Activated T-cell treated with anti-CD3 and anti-CD28 coated beads, Interleukin-2, amount 50 U/mL, for 48 hours (primary cell): ENCODE measurements at regions not wholly inside any gene's neighbourhood (a gene's known extent, or its start where the extent isn't known, plus 50 kb on each side); places are given as distances from the start of the nearest gene placed in this dataset.

Experiments used
- DNase-seq, 2 experiments: peaks; one replicate each; pipeline ENCODE4 v3.0.0-alpha.2; 2020

DNA sequence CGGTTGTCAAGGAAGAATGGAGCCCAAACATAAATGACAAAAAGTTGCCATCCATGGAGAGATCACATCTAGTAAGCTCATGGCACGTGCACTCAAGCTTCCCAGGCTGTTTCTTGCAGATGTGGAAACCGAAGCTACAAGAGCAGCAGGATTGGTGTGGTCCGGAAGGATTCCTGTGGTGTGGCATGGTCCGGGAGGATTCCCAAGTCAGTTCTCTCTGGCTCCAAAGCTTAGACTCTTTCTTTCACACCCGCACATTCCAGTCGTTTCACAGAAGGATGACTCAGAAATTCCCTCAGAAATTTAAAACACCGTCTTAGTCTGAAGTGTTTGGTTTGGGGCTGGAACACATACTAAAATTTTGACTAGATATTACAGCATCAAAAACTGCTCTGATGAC is 78.0 kb upstream of the DRD2 start:
- no peak for DNase-seq

DNA sequence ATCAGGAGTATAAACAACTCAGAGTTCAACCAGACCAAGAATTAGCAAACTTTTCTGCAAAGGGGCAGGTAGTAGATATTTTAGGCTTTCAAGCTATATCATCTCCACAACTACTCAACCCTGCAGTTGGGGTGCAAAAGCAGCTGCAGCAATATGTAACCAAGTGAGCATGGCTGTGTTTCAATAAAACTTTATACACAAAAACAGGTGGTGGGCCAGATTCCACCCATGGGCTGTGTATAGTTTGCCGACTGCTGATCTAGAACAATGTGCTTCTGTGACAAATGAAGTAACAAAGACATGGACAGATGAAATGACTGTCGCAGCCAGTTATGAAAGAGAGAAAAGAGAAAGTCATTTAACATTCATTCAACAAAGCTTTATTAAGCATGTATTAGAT is 77.1 kb upstream of the DRD2 start:
- DNase-seq = no peak

DNA sequence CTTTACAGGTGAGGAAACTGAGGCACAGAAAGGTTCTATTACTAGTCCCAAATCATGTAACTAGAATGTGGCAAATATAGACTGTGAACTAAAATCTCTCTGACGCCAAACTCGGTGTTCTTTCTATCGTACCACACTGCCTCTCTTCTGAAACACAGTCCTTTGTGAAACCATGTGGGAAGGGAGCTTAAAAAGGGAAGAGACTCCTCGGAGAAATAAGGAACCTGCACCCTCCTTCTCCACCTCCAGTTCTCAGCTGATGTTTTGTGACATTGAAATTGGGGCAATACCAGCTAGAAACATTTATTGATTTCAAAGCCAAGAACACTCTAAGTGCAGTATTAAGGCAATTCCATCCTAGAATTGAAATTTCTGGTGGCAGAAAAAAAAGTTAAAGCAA is 76.4 kb upstream of the DRD2 start:
- no peak for DNase-seq

DNA sequence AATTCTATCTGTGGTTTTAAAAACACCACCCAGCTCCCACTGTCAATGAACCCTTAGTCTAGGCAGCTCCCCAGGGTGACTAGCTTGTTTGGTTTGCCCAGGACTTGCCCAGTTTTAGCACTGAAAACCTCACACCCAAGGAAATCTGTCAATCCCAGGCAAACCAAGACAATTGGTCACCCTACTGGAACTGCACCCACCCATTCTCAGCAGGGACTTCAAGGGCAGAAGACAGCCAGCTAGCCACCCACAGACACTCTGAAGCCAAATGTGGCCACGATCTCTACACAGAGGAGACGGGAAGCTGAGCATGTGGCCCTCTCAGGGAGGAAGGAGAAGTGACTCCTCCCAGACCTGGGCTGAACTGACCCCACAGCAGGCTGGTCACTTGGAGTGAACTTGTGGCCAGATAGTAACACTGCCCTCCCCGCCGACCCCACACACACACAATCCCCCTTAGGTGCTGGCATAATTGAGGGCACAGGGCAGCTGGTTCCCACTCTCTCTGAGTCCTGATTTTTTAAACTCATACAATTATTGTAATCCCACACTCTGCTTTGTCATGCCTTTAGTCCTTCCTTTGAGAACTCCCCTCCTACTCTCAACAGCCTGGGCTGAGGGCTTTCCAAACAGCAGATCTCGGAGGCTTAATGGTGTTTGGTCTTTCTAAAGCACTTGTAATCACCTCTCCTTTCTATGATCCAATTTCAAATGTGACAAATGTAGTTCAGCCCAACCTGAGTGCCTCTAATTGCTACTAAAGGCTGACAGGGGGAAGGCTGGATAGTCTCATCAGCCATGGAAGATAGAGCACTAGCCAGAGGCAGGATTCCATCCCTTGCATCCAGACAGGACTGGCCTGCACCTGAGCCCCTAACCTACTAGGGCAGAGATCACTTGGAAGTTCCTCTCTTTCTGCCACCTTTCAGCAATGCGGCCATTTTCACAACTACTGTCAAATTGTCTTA is 74.7 kb upstream of the DRD2 start:
- no peak for DNase-seq

DNA sequence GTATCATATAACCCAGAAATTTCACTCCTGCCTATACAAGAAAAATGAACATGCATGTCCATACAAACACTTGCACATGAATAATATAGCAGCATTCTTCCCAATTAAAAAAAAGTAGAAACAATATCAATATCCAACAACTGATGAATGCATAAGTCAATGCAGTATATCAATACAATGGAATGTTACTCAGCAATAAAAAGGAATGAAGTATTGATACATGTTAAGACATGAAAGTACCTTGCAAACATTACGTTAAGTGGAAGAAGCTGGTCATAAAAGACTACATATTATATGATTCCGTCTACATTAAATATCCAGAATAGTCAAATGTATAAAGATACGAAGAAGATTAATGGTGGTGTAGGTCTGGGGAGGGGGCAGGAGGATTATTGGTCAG is 73.9 kb upstream of the DRD2 start:
- no peak for DNase-seq

DNA sequence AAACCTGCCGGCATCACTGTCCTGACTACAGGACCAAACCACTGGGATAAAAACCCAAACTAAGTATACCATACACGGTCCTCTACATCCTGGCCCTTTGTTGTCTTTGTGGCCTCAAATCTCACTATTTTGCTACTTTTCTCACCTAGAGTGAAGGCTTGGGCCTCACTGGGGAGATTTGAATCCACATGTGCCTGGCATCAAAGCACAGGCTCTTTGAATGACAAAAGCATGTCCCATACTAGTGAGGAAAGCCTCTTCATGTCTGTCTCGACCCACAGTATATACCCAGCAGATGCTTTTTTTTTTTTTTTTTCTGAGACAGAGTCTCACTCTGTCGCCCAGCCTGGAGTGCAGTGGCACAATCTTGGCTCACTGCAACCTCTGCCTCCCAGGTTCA is 72.5 kb upstream of the DRD2 start:
- DNase-seq = no peak

DNA sequence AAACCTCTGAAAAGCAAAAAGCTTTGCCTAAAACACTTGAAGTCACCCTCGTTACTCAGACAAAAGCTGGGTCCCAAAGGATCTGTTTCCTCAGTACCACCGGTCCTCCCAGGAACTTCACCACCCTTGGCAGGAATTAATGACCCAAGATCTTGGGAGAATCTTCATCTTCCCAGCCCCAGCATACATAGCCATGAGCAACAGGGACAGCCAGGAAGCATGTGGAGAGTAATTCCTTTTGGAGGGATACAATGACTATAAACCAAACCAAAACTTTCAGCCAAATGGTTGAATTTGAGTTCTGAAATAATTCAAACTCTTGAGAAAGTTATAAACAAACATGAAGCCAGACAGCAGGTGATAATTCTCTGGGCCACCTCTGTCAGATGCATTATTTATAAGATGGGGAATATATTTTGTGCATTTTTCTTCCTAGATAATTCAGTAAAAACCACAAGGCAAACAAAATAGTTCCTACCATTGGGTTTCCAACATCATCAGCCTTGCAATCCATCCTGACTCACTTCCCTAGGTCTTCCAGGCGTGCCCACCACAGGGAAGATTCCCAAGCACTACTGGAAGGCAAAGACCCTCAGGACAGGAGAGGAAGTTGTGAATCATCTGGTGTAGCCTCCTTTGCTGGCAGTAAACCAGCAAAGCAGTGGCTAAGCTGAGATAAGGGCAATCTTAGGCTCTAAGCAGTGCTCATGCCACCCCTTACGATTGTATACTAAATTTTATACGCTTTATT is 71.7 kb upstream of the DRD2 start:
- no peak for DNase-seq

DNA sequence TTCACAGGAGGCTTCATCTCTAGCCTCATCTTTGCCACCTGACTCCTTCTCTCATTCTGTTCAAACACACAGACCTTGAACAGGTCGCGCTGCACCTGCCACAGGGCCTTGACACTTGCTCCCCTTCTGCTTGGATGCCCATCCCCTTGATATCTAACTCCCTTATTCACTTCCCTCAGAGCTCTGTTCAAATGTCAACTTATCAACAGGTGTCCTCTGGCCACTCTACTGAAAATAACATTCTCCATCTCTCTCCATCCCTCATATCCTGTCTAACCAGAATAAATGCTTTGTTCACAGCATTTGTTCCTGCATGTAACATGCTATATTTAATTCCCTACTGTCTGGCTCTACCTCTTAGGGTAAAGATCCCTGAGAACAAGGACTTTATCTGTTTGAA is 67.2 kb upstream of the DRD2 start:
- no peak for DNase-seq

DNA sequence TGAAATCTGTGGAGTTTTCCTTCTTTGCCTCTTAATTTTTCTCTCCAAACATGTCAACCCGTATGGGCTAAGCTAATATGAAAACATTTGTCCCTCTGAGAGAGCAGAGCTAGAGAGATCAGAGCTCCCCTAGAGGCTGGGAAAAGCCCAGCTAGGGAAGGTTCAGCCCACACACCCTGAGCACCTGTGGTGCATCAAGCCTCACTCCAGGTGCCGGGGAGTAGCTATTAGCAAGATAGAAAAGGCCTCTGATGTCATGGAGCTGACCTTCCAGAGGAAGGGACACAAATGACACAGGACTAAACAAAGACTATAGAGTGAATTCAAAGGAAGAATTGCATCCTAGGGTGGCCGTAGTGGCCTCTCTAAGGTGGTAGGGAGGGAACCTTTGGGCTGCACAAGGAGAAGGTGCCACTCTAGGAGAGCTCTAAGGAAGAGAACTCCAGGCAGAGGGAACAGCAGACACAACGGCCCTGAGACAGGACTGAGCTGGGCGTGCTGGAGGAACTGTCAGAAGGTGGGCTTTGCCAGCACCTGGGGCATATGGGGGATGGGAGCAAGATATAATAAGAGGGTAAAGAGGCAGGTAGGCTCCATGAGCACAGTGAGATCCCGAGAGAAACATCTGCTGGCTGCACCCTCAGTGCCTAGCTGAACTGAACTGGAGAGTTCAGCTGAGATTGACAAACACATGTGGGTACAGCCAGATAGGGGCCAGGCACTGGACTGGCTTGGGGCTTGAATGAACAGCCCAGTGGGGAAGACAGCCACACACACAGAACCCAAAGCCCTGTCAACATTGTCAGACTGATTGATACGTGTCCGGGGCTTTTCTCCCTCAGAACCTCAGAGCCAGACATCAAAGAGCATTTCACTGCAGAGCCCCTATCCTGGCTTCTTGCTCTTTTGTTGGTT is 65.5 kb upstream of the DRD2 start:
- no peak for DNase-seq

DNA sequence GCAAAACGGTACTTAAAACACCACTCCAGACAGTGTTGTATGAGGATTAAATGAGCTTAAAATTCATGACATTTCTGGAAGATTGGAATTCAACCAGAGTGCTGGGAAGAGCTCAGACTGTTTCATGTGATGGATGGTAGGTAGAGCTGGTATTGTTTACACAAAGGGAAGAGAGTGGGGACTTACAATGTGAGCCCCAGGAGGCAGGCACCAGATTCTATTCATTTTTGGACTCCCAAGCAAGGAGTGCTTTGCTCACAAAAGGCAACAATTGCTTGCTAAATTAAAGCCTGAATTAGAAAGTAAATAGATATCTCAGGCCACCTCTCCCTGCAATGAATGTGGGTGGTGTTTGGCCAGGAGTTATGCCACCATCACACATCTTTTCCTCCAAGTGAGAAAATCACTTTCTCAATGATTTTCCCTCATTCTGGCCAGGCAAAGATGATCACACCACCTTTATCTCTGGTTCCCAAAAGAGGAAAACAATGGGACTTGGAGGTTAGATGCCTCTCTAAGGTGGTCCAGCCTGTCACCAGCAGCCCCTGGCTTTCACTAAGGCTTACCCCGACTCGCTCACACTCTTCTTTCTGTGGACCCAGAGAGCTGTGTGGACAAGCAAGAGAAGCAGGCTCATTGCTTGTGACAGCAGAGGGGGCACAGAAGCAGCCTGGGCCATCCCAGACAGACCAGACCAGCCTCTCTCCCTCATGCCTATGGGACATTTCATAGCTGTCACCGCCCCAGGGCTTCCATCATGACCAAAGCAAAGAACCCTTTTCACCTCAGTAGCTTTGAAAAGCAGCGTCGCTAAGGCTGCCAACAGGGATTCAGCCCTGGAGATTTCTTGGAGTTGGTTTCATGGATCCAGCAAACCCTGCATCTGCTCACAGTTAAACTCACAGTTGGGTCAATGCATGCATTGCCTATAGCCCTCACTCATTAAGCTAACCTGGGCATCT is 63.5 kb upstream of the DRD2 start:
- DNase-seq = no peak

DNA sequence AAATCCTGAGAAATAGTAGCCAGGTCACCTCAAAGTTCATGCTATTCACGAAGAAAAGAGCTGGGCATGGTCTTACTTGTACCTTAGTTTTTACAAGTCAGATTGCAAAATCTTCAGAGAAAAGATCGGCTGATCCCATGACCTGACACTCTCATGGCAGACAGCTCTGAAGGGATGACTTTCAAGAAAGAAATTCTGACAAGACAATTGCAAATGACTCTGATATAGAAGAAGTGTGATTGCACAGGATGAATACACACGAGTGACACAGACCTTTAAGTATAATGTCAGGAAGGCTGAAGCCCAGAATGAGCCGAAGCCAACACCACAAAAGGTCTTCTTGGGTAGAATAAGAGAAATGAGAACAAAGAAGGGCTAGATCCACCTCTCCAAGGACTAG is 59.4 kb upstream of the DRD2 start:
- DNase-seq = no peak

DNA sequence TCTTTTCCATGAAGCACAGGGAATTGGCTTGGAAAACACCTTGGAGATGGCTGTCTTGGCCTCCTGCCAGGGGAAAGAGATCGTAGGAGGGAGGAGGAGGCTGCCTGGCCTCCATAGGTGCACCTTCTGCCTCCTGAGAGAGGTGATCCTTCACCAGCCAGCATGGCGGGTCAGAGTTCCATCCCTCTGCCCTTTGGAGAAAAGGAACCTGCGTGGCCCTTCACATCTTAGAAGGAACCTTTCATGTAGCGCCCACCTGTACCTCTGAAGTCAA is 58.2 kb upstream of the DRD2 start:
- no peak for DNase-seq

DNA sequence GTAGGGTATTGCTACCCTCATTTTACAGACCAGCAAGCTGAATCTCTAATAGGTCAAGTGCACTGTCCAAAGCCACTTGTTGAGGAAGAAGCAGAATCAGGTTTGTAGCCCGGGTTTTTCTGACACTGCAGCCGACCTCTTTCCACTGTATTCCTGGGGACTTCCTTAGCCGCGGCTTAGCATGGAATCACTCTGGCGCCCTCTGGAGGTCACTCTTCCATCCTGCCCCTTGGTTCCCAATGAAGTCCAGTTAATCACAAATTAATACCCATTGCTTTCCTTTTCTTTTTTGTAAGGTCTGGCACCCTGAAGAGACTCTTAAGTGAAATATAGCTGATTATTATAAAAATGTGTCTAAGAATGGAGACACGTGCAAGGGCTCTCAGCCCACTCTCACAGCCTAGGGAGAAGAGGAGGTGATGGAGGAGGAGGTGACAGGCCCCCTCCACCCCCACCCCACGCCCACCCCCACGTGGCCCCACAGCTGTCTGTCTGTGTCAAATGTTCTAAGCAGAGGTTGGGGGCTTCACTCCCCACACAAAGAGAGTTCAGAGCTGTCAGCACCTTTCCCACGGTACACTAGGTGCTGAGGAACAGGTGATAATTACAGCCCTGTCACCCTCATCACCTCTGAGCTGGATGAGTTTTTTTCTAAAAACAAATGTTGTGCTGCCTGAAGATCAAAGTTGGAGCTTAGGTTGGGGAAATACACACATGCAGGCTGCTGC is 57.7 kb upstream of the DRD2 start:
- peak; percentile 65 to 68 for DNase-seq

DNA sequence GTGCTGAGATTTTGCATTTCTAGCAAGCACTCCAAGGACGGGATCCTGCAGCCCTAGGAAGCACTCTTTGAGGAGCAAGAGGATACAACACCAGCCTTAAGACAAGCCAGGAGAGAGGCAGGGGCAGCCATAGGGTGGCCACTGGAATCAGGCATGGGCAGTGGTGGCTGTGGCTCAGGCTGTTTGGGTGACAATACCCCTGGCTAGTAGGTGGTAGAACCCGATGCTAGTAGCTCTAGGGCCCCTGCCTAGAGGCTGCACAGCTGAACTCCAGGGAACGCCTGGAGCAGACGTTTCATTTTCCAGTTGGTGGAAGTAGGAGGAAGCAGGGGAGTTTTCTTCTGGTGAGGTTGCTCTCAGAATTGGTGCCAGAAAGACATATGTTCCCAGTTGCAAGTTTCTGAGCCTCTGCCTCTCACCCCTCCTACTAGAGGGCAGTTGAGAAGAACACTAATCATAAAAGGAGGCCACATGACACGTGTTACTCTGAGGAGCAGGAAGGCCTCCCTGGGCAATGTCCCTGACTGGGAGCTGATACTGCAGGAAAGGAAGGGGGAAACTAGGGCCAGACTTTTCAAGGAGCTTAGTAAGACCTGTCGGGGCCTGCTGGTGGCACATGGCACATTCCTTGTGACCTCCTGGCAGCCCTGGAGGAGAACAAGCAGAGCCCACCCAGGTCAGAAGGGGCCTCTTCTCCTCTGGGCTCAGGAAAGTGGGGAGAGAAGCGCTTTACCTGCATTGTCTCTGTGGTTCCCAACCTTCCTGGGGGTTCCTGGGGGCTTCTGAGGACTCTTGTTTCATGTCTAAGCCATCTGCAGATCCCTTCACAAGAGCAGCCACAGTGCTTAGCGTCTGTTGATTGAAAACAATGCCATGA is 56.6 kb upstream of the DRD2 start:
- DNase-seq = no peak

DNA sequence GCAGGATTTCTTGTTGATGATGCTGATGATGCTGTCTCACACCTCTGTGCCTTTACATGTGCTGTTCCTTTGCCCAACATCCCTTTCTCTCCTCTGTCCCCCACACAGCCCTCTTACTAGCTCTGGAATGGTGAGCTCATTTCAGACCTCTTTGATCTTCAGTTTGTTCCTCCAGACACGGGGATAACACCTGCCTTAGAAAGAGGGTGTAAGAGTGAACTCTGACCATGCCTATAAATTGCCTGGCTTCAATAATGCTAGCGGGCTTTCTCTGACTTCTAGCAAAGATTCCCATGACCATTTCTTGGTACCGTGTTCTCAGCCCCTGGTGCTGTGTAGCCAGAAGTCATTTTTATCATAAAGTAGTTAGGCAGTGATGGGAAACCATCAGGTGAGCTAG is 55.9 kb upstream of the DRD2 start:
- no peak for DNase-seq

DNA sequence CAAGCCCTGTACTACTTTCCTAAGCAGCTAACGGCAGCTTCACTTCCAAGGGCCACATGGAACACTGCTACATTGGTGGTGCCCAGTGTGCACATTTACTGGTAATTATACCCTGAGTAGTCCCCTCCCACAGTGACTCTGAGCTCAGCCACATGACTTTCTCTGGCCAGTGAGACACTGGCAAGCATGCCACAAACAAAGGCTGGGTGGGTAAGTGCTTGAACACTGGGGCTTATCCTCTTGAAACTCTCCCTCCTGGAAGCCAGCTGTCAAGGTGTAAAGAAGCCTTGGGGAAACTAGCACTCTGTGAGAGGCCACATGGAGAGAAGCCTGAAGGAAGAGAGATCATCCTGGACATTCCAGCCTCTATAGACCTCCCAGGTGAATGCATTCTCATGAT is 54.4 kb upstream of the DRD2 start:
- no peak for DNase-seq

DNA sequence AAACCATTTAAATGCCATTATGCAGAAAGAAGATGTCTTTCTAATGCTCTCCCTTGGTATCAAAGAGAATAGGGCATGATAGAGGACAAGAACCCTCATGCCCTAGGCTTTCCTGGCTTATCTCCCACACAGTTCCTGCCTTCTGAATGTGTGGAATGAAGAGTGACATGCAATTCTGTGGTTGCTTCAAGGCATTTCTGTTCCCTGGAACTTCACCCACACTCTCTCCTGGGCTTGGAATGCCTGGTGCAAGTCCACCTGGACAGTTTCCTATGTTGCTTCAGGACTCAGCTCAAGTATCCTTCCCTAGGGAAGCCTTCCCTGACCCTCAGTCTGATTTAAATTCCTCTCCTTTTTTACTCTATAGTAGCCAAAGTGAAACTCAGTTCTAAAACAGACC is 53.8 kb upstream of the DRD2 start:
- DNase-seq = no peak

DNA sequence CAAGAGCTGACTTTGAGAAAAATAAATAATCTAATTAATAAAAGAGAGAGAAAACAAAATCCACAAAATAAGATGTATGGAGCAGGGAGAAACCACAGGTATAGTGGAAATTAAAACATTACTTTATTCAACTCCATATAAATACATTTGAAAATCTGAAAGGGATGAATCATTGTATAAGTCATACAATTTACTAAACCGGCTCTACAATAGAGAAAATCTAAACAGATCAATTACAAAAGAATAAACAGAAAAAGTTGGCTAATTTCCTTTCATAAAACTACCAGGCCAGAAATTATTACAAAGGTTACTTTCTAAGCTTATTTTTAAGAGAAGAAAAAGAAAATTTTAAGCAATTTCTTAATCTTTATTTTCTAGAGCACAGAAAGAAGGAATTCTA is 51.3 kb upstream of the DRD2 start:
- no peak for DNase-seq
